Heart left ventricle (tissue), 13 donors: ENCODE measurements at regions not wholly inside any gene's neighbourhood (a gene's known extent, or its start where the extent isn't known, plus 50 kb on each side); places are given as distances from the start of the nearest gene placed in this dataset.

Experiments
- CTCF ChIP-seq, 12 donors: fragments of 200-600 bp; sonication (generic) in 4 of 12; IDR thresholded peaks; one replicate each; pipeline versions ENCODE4 v1.5.0 to v1.8.0; 2018 to 2022; ENCODE audit warnings: antibody characterized with exemption in 12 of 12, mild to moderate bottlenecking in 5 of 12
- POLR2A ChIP-seq, 2 donors: fragments of 450-650 bp; IDR thresholded peaks; one replicate each; pipeline ENCODE4 v1.6.1; 2017; ENCODE audit warnings: antibody characterized with exemption in 2 of 2, mild to moderate bottlenecking in 2 of 2, moderate library complexity in 2 of 2
- donor health status: ischemic (EF 13 %, LVEDD 7.1; RV severe dilation, severe dysfunction).
- donor health status: DM: no; HTN: yes; CAD: no.
- donor health status: DM: no; HTN: no; CAD: no.
- donor health status: ischemic (EF 25% LVEDD 6.9; RV normal size, moderate dysfunction).
- donor health status: ischemic (EF 25% LVEDD 5.7; RV mildly dilated, moderate dysfunction).
- donor health status: ischemic (EF 35%, LVEDD 5.7; RV mildly dilated, moderate dysfunction).
- donor health status: nonischemic (EF 11% LVEDD 7.7; RV severe dilation, severe dysfunction).
- donor health status: DM: yes; HTN: yes; CAD: no.
- donor health status: PGD.
- donor health status: ischemic (EF 29% LVEDD 5.4; RV normal size, mild dysfunction).
- donor health status: nonischemic (EF 23%, LVEDD 6.1; RV moderate dilation, normal function).

- no peak for TF ChIP-seq CTCF (IDR thresholded peaks at IDR 0.05)
- TF ChIP-seq POLR2A (IDR thresholded peaks at IDR 0.05), result no peak
Measured at GRCh38 chr1:218200979-218201378, 84.1 kb upstream of the RRP15 start.
